Stimulated activated naive B cell treated with anti-CD40 and anti-IgM and Interleukin-4, amounts not matched to agents 10 μg/mL and 1 μg/mL and 100 μg/mL, for 72 hours (primary cell): ENCODE measurements at regions not wholly inside any gene's neighbourhood (a gene's known extent, or its start where the extent isn't known, plus 50 kb on each side); places are given as distances from the start of the nearest gene placed in this dataset.
"Not testable (repeated sequence)": the region's sequence is repeated elsewhere in the genome, so short reads cannot be mapped to it uniquely, and the experiment has no call there.

Experiments used
- ATAC-seq, 2 donors: fragments of 150-1000 bp; cut with Tn5 transposase; replicated peaks; 2 replicates each; pipeline ENCODE4 v1.10.0; 2021; ENCODE audit warnings: moderate library complexity in 1 of 2
- DNase-seq: peaks from one replicate; pipeline ENCODE4 v3.0.0; 2021
- H3K27ac Mint-ChIP-seq: one replicate; pipeline ENCODE4 v1.8.0; 2022; ENCODE audit warnings: mild to moderate bottlenecking, mixed read lengths
- H3K27me3 Mint-ChIP-seq, 2 donors: one replicate each; pipeline ENCODE4 v1.8.0; 2022; ENCODE audit warnings: mixed read lengths in 2 of 2
- H3K36me3 Mint-ChIP-seq, 2 donors: one replicate each; pipeline ENCODE4 v1.8.0; 2022; ENCODE audit warnings: mixed read lengths in 2 of 2, mild to moderate bottlenecking in 1 of 2
- H3K4me1 Mint-ChIP-seq, 2 donors: one replicate each; pipeline ENCODE4 v1.8.0; 2022; ENCODE audit warnings: mixed read lengths in 2 of 2, mild to moderate bottlenecking in 1 of 2
- H3K4me3 Mint-ChIP-seq, 2 donors: one replicate each; pipeline ENCODE4 v1.8.0; 2022; ENCODE audit warnings: mild to moderate bottlenecking in 2 of 2, mixed read lengths in 2 of 2, moderate library complexity in 1 of 2
- H3K9me3 Mint-ChIP-seq, 2 donors: one replicate each; pipeline ENCODE4 v1.8.0; 2022; ENCODE audit warnings: mixed read lengths in 2 of 2, mild to moderate bottlenecking in 1 of 2

DNA sequence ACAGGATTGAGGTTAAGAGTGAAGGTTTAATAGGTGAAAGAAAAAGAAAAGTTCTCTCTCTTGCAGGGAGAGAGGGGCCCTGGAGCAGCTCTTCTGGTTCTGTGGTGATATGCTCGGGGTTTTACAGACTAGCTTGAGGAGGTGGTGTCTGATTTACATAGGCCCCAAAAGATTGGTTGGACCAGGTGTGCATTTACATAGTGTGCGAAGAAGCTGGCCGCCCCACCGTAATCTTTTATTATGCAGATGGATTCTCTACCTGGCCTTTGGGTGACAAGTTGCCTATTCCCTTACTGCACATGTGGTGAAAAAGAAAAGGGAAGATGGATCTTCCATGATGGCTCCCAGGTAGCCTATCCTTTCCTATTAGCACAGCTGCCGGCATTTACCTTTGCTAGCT lies 219.9 kb upstream of the GRIA4 start:
- H3K36me3 Mint-ChIP-seq, result no peaks in the 10 kb centered on the region
- H3K4me1 Mint-ChIP-seq, result no peaks in the 10 kb centered on the region
- no peak overlapping the region for H3K4me3 Mint-ChIP-seq
- H3K27me3 Mint-ChIP-seq, result no peaks in the 10 kb centered on the region
- H3K27ac Mint-ChIP-seq, result no peak overlapping the region
- H3K9me3 Mint-ChIP-seq, result no peaks in the 10 kb centered on the region
- no peak for ATAC-seq
- no peak for DNase-seq

DNA sequence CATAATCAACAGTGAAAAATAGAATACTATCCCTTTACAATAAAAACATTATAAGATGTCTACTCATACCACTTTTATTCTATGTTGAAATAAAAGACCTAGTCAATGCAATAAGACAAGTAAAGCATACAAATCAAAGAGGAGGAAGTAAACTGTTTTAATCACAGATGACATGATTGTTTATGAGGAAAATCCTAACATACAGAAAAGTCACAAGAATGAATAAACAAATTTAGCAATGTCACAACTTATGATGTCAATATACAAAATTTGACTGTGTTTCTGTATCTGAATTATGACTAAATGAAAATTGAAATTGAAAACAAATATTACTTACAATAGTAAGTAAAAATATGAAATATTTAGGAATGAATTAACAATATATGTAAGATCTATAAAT lies 221.9 kb upstream of the GRIA4 start:
- ATAC-seq, result no peak
- Mint-ChIP-seq H3K4me3 (no peak overlapping the region), H3K36me3 (no peaks in the 10 kb centered on the region), H3K27me3 (no peaks in the 10 kb centered on the region), H3K27ac (no peak overlapping the region), H3K4me1 (no peaks in the 10 kb centered on the region), H3K9me3 (no peaks in the 10 kb centered on the region)
- no peak for DNase-seq

DNA sequence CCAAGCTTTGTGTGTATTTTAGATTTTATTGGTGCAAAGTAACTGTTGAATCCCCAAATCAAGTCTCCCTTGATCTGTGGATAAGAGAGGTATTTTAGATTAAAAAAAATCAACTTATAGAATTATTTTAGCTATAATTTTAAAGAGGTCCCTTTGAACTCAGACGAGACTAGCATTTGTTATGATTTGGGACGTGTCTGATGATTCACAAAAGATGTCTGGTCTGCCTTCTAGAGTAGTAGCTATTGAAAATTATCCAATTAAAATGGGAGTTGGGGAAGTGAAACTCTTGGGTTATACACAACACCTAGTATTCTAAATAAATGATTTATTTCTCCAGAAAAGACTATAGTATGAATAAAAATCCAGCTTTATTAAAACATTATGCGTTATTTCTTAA lies 227.9 kb upstream of the GRIA4 start:
- H3K27me3 Mint-ChIP-seq, result no peaks in the 10 kb centered on the region
- no peak overlapping the region for H3K4me3 Mint-ChIP-seq
- no peaks in the 10 kb centered on the region for H3K9me3 Mint-ChIP-seq
- no peak for ATAC-seq
- no peaks in the 10 kb centered on the region for H3K36me3 Mint-ChIP-seq
- no peak for DNase-seq
- H3K27ac Mint-ChIP-seq, result no peak overlapping the region
- no peaks in the 10 kb centered on the region for H3K4me1 Mint-ChIP-seq

DNA sequence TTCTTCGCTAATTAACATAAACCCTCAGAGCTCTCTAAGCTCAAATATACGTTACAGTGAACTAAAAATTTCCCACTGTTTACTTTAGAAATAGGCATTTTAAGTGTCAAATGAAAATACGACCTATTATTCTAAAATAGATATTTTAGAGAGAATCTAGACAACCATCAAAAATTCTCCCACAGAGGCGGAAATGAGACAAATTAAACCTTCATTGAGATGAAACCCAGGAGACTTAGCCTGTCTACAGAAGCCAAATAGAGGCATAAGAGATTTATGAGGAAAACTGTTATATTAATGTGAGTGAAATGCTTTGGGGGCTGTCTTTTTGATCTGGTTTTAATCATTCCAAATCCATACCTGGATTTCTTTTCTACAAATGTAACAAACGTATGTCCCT lies 232.0 kb upstream of the GRIA4 start:
- H3K9me3 Mint-ChIP-seq, result peaks cover 9 to 18% of the 10 kb centered on the region in 2 donors
- H3K4me1 Mint-ChIP-seq, result no peaks in the 10 kb centered on the region
- ATAC-seq (no peak), DNase-seq (no peak)
- no peak overlapping the region for H3K27ac Mint-ChIP-seq
- H3K27me3 Mint-ChIP-seq, result no peaks in the 10 kb centered on the region
- H3K4me3 Mint-ChIP-seq, result no peak overlapping the region
- no peaks in the 10 kb centered on the region for H3K36me3 Mint-ChIP-seq

DNA sequence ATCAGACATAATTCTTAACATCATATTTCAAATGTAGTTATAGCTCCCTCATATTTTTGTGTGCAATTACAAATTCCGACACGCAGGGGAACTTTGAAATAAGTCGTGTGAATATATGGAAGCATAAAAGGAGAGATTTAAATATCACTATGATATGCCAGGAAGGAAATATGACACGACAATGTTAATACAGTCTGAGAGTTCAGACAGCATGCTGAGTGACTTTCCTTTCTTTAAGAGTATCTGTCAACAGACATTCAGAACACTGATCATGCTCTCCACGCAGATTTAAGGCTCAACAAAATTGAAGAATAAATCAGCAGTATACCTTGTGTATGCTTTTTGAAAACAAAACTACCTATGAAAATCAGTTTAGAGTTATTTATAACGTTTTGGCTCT lies 232.6 kb upstream of the CARD18 start:
- no peaks in the 10 kb centered on the region for H3K4me1 Mint-ChIP-seq
- no peak overlapping the region for H3K4me3 Mint-ChIP-seq
- no peaks in the 10 kb centered on the region for H3K36me3 Mint-ChIP-seq
- H3K27me3 Mint-ChIP-seq, result no peaks in the 10 kb centered on the region
- no peak for ATAC-seq
- peaks cover 9 to 18% of the 10 kb centered on the region in 2 donors for H3K9me3 Mint-ChIP-seq
- H3K27ac Mint-ChIP-seq, result no peak overlapping the region
- no peak for DNase-seq

- Mint-ChIP-seq H3K27me3 (no peaks in the 10 kb centered on the region), H3K4me3 (no peak overlapping the region), H3K36me3 (no peaks in the 10 kb centered on the region), H3K4me1 (no peaks in the 10 kb centered on the region), H3K27ac (no peak overlapping the region), H3K9me3 (peaks cover 7 to 14% of the 10 kb centered on the region in 2 donors)
- DNase-seq, result no peak
- no peak for ATAC-seq
These were observed 231.7 kb upstream of the CARD18 start for GRCh38 chr11:105371311-105371710.

GRCh38 chr11:105368711-105369110 lies 229.1 kb upstream of the CARD18 start:
- ATAC-seq (no peak), DNase-seq (no peak)
- Mint-ChIP-seq H3K27ac (no peak overlapping the region), H3K36me3 (no peaks in the 10 kb centered on the region), H3K27me3 (no peaks in the 10 kb centered on the region), H3K4me1 (no peaks in the 10 kb centered on the region), H3K4me3 (no peak overlapping the region), H3K9me3 (no peaks in the 10 kb centered on the region)

- no peaks in the 10 kb centered on the region for H3K36me3 Mint-ChIP-seq
- H3K27ac Mint-ChIP-seq, result no peak overlapping the region
- ATAC-seq, result no peak
- DNase-seq, result no peak
- no peaks in the 10 kb centered on the region for H3K27me3 Mint-ChIP-seq
- no peak overlapping the region for H3K4me3 Mint-ChIP-seq
- H3K9me3 Mint-ChIP-seq, result no peaks in the 10 kb centered on the region
- no peaks in the 10 kb centered on the region for H3K4me1 Mint-ChIP-seq
These were observed 227.6 kb upstream of the CARD18 start for GRCh38 chr11:105367129-105367528.

GRCh38 chr11:105361651-105362050 lies 222.1 kb upstream of the CARD18 start:
- DNase-seq, result no peak
- Mint-ChIP-seq H3K4me3 (no peak overlapping the region), H3K36me3 (no peaks in the 10 kb centered on the region), H3K4me1 (no peaks in the 10 kb centered on the region), H3K9me3 (no peaks in the 10 kb centered on the region), H3K27me3 (no peaks in the 10 kb centered on the region), H3K27ac (no peak overlapping the region)
- ATAC-seq, result no peak

DNA sequence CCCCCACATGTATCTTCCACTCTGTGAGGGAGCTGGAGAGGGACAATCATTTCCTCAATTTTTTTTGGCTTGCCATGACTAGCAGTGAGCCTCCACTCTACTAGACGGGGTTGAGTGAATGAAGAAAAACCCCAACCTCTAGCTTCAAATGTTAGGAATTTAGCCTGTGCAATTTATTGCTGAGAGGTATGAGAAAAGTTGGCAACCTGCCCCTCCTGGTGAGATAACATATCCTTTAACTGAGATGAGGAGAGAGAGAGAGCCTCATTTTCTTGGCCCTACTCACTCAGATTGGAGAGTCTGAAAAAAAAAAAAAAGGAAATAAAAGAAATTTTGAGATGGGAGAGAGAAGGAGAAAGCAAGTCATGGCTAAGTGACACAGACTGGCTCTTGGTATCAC lies 218.2 kb upstream of the CARD18 start:
- Mint-ChIP-seq H3K27me3 (no peaks in the 10 kb centered on the region), H3K27ac (no peak overlapping the region), H3K36me3 (no peaks in the 10 kb centered on the region)

DNA sequence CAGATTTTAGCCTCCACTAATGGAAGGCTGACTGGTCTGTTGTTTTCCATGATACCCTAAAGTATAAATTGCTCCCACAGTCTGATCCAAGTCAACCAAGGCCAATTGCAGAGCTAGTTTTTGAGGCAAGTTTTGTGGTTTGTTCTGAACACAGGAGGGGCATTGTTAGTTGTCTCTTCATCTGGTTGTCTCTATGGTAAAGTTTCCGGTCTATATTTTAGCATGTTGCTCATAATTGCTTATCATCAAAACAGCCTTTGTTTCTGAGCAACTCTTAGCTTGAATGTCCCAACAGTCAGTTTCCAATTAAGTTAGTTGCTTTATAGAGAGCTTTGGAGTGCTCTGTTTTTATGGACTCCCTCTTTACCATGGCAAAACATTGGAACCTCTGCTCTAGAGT lies 217.6 kb upstream of the CARD18 start:
- Mint-ChIP-seq H3K4me3 (no peak overlapping the region), H3K27me3 (no peaks in the 10 kb centered on the region), H3K9me3 (no peaks in the 10 kb centered on the region), H3K4me1 (no peaks in the 10 kb centered on the region), H3K27ac (no peak overlapping the region), H3K36me3 (no peaks in the 10 kb centered on the region)
- ATAC-seq, result no peak
- DNase-seq, result no peak

More for the DNA sequence above, 218.2 kb upstream of the CARD18 start:
- DNase-seq (no peak), ATAC-seq (no peak)
- no peak overlapping the region for H3K4me3 Mint-ChIP-seq
- no peaks in the 10 kb centered on the region for H3K9me3 Mint-ChIP-seq
- H3K4me1 Mint-ChIP-seq, result no peaks in the 10 kb centered on the region

GRCh38 chr11:105349867-105350266 lies 210.3 kb upstream of the CARD18 start:
- H3K36me3 Mint-ChIP-seq, H3K4me1 Mint-ChIP-seq, ATAC-seq, H3K27ac Mint-ChIP-seq, H3K4me3 Mint-ChIP-seq, H3K27me3 Mint-ChIP-seq, DNase-seq, H3K9me3 Mint-ChIP-seq: not testable (repeated sequence)

- Mint-ChIP-seq H3K36me3 (no peaks in the 10 kb centered on the region), H3K9me3 (peaks cover 0 to 3% of the 10 kb centered on the region in 2 donors)
These were observed 205.4 kb upstream of the CARD18 start for GRCh38 chr11:105344938-105345337.

GRCh38 chr11:105334025-105334714 lies 194.6 kb upstream of the CARD18 start:
- ATAC-seq, result no peak
- peaks cover 4 to 5% of the 10 kb centered on the region in 2 donors for H3K9me3 Mint-ChIP-seq
- H3K36me3 Mint-ChIP-seq, result no peaks in the 10 kb centered on the region
- H3K4me3 Mint-ChIP-seq, result no peak overlapping the region
- no peak for DNase-seq
- no peak overlapping the region for H3K27ac Mint-ChIP-seq
- no peaks in the 10 kb centered on the region for H3K27me3 Mint-ChIP-seq
- no peaks in the 10 kb centered on the region for H3K4me1 Mint-ChIP-seq

More at GRCh38 chr11:105344938-105345337, 205.4 kb upstream of the CARD18 start:
- ATAC-seq, result no peak
- H3K4me1 Mint-ChIP-seq, result no peaks in the 10 kb centered on the region
- H3K27me3 Mint-ChIP-seq, result no peaks in the 10 kb centered on the region
- no peak overlapping the region for H3K27ac Mint-ChIP-seq
- DNase-seq, result no peak
- H3K4me3 Mint-ChIP-seq, result no peak overlapping the region

DNA sequence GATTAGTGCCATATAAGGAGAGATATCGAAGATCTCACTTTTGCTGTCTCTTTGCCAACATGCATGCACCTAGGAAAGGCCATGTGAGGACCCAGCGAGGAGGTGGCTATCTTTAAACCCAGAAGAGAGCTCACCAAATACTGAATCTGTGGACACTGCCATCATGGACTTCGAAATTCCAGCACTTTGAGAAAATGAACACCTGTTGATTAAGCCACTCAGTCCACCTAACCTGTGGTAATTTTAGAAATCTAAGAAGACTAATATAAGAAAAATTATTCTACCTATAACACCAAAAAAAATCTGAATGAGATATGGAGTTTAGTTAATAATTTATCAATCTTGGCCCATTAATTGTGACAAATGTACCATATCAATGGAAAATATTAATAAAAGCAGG lies 193.6 kb upstream of the CARD18 start:
- DNase-seq (no peak), ATAC-seq (no peak)
- no peak overlapping the region for H3K27ac Mint-ChIP-seq
- no peaks in the 10 kb centered on the region for H3K4me1 Mint-ChIP-seq
- no peak overlapping the region for H3K4me3 Mint-ChIP-seq
- H3K27me3 Mint-ChIP-seq, result no peaks in the 10 kb centered on the region
- H3K36me3 Mint-ChIP-seq, result no peaks in the 10 kb centered on the region
- peaks cover 4 to 5% of the 10 kb centered on the region in 2 donors for H3K9me3 Mint-ChIP-seq

GRCh38 chr11:105332171-105332570 lies 192.6 kb upstream of the CARD18 start:
- DNase-seq (no peak), ATAC-seq (no peak)
- Mint-ChIP-seq H3K27ac (no peak overlapping the region), H3K4me3 (no peak overlapping the region), H3K9me3 (peaks cover 0 to 3% of the 10 kb centered on the region in 2 donors), H3K4me1 (no peaks in the 10 kb centered on the region), H3K36me3 (no peaks in the 10 kb centered on the region), H3K27me3 (no peaks in the 10 kb centered on the region)
